Ishikawa (cell line): ENCODE measurements at regions not wholly inside any gene's neighbourhood (a gene's known extent, or its start where the extent isn't known, plus 50 kb on each side); places are given as distances from the start of the nearest gene placed in this dataset.

ENCODE experiments used
- CEBPB ChIP-seq: IDR thresholded peaks from 2 replicates; pipeline ENCODE4 v1.6.1; 2012
- CREB1 ChIP-seq: IDR thresholded peaks from 2 replicates; pipeline ENCODE4 v1.6.1; 2012; ENCODE audit warnings: low read depth
- EGR1 ChIP-seq: IDR thresholded peaks from 2 replicates; pipeline ENCODE4 v1.6.1; 2012
- EP300 ChIP-seq: IDR thresholded peaks from 2 replicates; pipeline ENCODE4 v1.6.1; 2012; ENCODE audit warnings: borderline replicate concordance
- FOXM1 ChIP-seq: IDR thresholded peaks from 2 replicates; pipeline ENCODE4 v1.6.1; 2012; ENCODE audit warnings: low read depth, borderline replicate concordance
- MAX ChIP-seq: IDR thresholded peaks from 2 replicates; pipeline ENCODE4 v1.6.1; 2012
- NFIC ChIP-seq: IDR thresholded peaks from 2 replicates; pipeline ENCODE4 v1.6.1; 2012
- RAD21 ChIP-seq: IDR thresholded peaks from 2 replicates; pipeline ENCODE4 v1.6.1; 2012; ENCODE audit warnings: low read depth
- REST ChIP-seq: IDR thresholded peaks from 2 replicates; pipeline ENCODE4 v1.6.1; 2012; ENCODE audit warnings: low read depth, mild to moderate bottlenecking
- TAF1 ChIP-seq: IDR thresholded peaks from 2 replicates; pipeline ENCODE4 v1.6.1; 2012; ENCODE audit warnings: low read depth, mild to moderate bottlenecking
- TCF12 ChIP-seq: IDR thresholded peaks from 2 replicates; pipeline ENCODE4 v1.6.1; 2012; ENCODE audit warnings: low read depth
- USF1 ChIP-seq: IDR thresholded peaks from 2 replicates; pipeline ENCODE4 v1.6.1; 2012
- YY1 ChIP-seq: IDR thresholded peaks from 2 replicates; pipeline ENCODE4 v1.6.1; 2012; ENCODE audit warnings: low read depth
- ZBTB7A ChIP-seq: IDR thresholded peaks from 2 replicates; pipeline ENCODE4 v1.6.1; 2012; ENCODE audit warnings: low read depth

GRCh38 chr4:114041117-114041475 is 61.6 kb upstream of the ARSJ start:
- no peak for TF ChIP-seq TCF12

- no peak for TF ChIP-seq REST
- no peak for TF ChIP-seq CREB1
- no peak for TF ChIP-seq EGR1
- TF ChIP-seq FOXM1: no peak
- no peak for TF ChIP-seq ZBTB7A
- no peak for TF ChIP-seq USF1
- no peak for TF ChIP-seq YY1
These were observed 63.7 kb upstream of the ARSJ start for GRCh38 chr4:114043116-114043515.

GRCh38 chr4:114046331-114046730 is 66.9 kb upstream of the ARSJ start:
- TF ChIP-seq REST (no peak), RAD21 (no peak), MAX (no peak), USF1 (no peak), CEBPB (no peak), ZBTB7A (no peak), YY1 (no peak), EGR1 (no peak), TAF1 (no peak), TCF12 (no peak)

GRCh38 chr4:114052227-114052626 is 72.8 kb upstream of the ARSJ start:
- TF ChIP-seq EP300: peak; percentile 24; the same call in 1 of the 2 replicates
- no peak for TF ChIP-seq MAX

- TF ChIP-seq REST (no peak), NFIC (no peak), CEBPB (no peak), FOXM1 (no peak), MAX (no peak), EGR1 (no peak), TAF1 (no peak)
These were observed 77.2 kb upstream of the ARSJ start for GRCh38 chr4:114056599-114056998.

GRCh38 chr4:114057746-114058145 is 78.3 kb upstream of the ARSJ start:
- 0 out of 2 replicates have a peak, but pooled peaks have one; percentile 24 for TF ChIP-seq NFIC
- TF ChIP-seq RAD21: peak; percentile 37
- no peak for TF ChIP-seq USF1
